ENCODE measurements at regions not wholly inside any gene's neighbourhood (a gene's known extent, or its start where the extent isn't known, plus 50 kb on each side); places are given as distances from the start of the nearest gene placed in this dataset.
A peak's percentile ranks its signal among the peaks of the same experiment; 100 is the strongest.

- H3K4me3 ChIP-seq (ENCODE audit: control insufficient read depth in 1 of 2, extremely low read depth in 1 of 2, low read length in 1 of 2): no peak overlapping the region
- no peaks in the 10 kb centered on the region for H3K36me3 Mint-ChIP-seq
- H3K4me1 ChIP-seq (ENCODE audit: control insufficient read depth in 1 of 2, extremely low read depth in 1 of 2, insufficient read depth in 2 of 2, low read length in 2 of 2): no peaks in the 10 kb centered on the region
- peaks cover 0 to 17% (median 4%) of the 10 kb centered on the region in 3 donors for H3K9me3 Mint-ChIP-seq
- DNase-seq (peak in 17 of 35 experiments; percentile 1 to 57 (median 7)), ATAC-seq (replicated peaks in 1 of 4) (peak in 3 of 4 experiments; percentile 47 to 58 (median 50))
- peaks cover 0 to 3% of the 10 kb centered on the region in 2 experiments for H3K27me3 ChIP-seq (replicated peaks in 1 of 2; ENCODE audit: control insufficient read depth in 2 of 2, extremely low read depth in 1 of 2, insufficient read depth in 2 of 2, low read length in 1 of 2)
- no peak overlapping the region for H3K27ac ChIP-seq (ENCODE audit: low read length)
- 69% methylated on average over 3 of the region's 4 CpGs for WGBS (ENCODE audit: insufficient coverage)
- H3K27me3 Mint-ChIP-seq: peaks cover 24 to 29% of the 10 kb centered on the region in 2 donors
- no peak overlapping the region for H3K27ac Mint-ChIP-seq
- peaks cover 3% of the 10 kb centered on the region for H3K9me3 ChIP-seq
- no peaks in the 10 kb centered on the region for H3K36me3 ChIP-seq (ENCODE audit: control insufficient read depth in 2 of 2, extremely low read depth in 1 of 2, insufficient read depth in 1 of 2, low read length in 1 of 2)
- H3K4me3 Mint-ChIP-seq: no peak overlapping the region
- H3K4me1 Mint-ChIP-seq: no peaks in the 10 kb centered on the region
- CTCF ChIA-PET: interaction anchor here in 1 of 2 donors (2.1 kb wide), 1 partner anchor 277 kb away, joined by 11 read pairs; no protein-coding TSS in a partner anchor
- POLR2A ChIA-PET: no interaction called here
Observed at GRCh38 chr16:56041556-56042140, 149.6 kb upstream of the GNAO1 start.

DNA sequence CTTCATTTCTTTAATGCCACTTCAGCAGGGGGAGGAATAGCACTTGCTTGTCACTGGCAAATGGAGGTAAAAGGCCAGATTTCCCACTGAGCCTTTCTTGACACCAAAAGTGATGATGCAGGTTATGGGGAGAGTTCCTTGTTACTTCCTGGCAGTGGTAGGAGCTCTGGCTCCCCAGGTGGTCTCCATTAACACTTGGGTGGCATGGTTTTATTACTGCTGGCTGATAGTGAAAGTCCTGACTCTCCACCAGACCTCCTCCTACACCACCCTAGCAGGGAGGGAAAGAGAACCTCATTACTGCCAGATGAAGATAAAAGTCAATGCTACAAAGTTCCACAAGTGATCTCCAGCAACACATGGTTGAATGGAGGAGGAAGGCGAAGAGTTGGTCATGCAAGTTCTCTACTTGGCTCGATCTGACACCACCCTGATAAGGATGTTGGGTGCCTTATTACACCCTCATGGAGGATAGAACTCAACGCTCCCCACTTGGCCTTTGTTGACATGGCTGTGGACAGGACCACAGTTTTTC is 152.7 kb upstream of the GNAO1 start:
- H3K27me3 Mint-ChIP-seq: peaks cover 22 to 26% of the 10 kb centered on the region in 2 donors
- H3K4me3 ChIP-seq (ENCODE audit: control insufficient read depth in 1 of 2, extremely low read depth in 1 of 2, low read length in 1 of 2): no peak overlapping the region
- no peaks in the 10 kb centered on the region for H3K4me1 ChIP-seq (ENCODE audit: control insufficient read depth in 1 of 2, extremely low read depth in 1 of 2, insufficient read depth in 2 of 2, low read length in 2 of 2)
- H3K27ac ChIP-seq (ENCODE audit: low read length): no peak overlapping the region
- H3K4me3 Mint-ChIP-seq: no peak overlapping the region
- H3K4me1 Mint-ChIP-seq: no peaks in the 10 kb centered on the region
- no peak for ATAC-seq (replicated peaks in 1 of 4)
- 0% methylated on average over 1 of the region's 3 CpGs for WGBS (ENCODE audit: insufficient coverage)
- H3K36me3 Mint-ChIP-seq: no peaks in the 10 kb centered on the region
- H3K27ac Mint-ChIP-seq: no peak overlapping the region
- DNase-seq: no peak
- H3K9me3 ChIP-seq: peaks cover 3% of the 10 kb centered on the region
- peaks cover 4 to 21% (median 9%) of the 10 kb centered on the region in 3 donors for H3K9me3 Mint-ChIP-seq
- H3K27me3 ChIP-seq (replicated peaks in 1 of 2; ENCODE audit: control insufficient read depth in 2 of 2, extremely low read depth in 1 of 2, insufficient read depth in 2 of 2, low read length in 1 of 2): peaks cover 0 to 3% of the 10 kb centered on the region in 2 experiments
- CTCF ChIA-PET: no interaction called here
- H3K36me3 ChIP-seq (ENCODE audit: control insufficient read depth in 2 of 2, extremely low read depth in 1 of 2, insufficient read depth in 1 of 2, low read length in 1 of 2): no peaks in the 10 kb centered on the region
- POLR2A ChIA-PET: interaction anchor here in 1 of 2 donors (0.6 kb wide), 1 partner anchor 48 kb away, joined by 3 read pairs; no protein-coding TSS in a partner anchor

DNA sequence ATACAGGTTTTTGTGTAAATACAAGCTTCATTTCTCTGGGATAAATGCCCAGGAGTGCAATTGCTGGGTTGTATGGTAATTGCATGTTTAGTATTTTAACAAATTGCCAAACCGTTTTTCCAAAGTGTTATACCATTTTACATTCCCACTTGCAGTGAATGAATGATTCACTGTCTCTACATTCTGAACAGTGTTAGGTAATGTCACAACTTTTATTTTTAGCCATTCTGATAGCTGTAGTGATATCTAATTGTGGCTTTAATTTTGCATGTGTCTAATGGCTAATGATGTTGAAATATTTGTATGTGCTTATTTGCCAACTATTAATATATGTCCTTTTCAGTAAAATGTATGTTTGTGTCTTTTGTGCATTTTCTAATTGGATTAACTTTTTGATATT is 156.9 kb upstream of the CES5A start:
- H3K9me3 ChIP-seq: peaks cover 3% of the 10 kb centered on the region
- H3K36me3 ChIP-seq (ENCODE audit: control insufficient read depth in 2 of 2, extremely low read depth in 1 of 2, insufficient read depth in 1 of 2, low read length in 1 of 2): no peaks in the 10 kb centered on the region
- no peaks in the 10 kb centered on the region for H3K27me3 ChIP-seq (replicated peaks in 1 of 2; ENCODE audit: control insufficient read depth in 2 of 2, extremely low read depth in 1 of 2, insufficient read depth in 2 of 2, low read length in 1 of 2)
- no peaks in the 10 kb centered on the region for H3K4me1 Mint-ChIP-seq
- H3K27ac ChIP-seq (ENCODE audit: low read length): no peak overlapping the region
- H3K4me1 ChIP-seq (ENCODE audit: control insufficient read depth in 1 of 2, extremely low read depth in 1 of 2, insufficient read depth in 2 of 2, low read length in 2 of 2): no peaks in the 10 kb centered on the region
- peaks cover 12 to 26% of the 10 kb centered on the region in 2 donors for H3K27me3 Mint-ChIP-seq
- ATAC-seq (replicated peaks in 1 of 4) (no peak), DNase-seq (no peak)
- ChIA-PET POLR2A (no interaction called here), CTCF (no interaction called here)
- H3K4me3 ChIP-seq (ENCODE audit: control insufficient read depth in 1 of 2, extremely low read depth in 1 of 2, low read length in 1 of 2): no peak overlapping the region
- no peaks in the 10 kb centered on the region for H3K36me3 Mint-ChIP-seq
- peaks cover 4 to 9% (median 8%) of the 10 kb centered on the region in 3 donors for H3K9me3 Mint-ChIP-seq
- no CpG with 5 or more reads among the region's 1 CpG for WGBS (ENCODE audit: insufficient coverage)
- no peak overlapping the region for H3K27ac Mint-ChIP-seq
- no peak overlapping the region for H3K4me3 Mint-ChIP-seq

DNA sequence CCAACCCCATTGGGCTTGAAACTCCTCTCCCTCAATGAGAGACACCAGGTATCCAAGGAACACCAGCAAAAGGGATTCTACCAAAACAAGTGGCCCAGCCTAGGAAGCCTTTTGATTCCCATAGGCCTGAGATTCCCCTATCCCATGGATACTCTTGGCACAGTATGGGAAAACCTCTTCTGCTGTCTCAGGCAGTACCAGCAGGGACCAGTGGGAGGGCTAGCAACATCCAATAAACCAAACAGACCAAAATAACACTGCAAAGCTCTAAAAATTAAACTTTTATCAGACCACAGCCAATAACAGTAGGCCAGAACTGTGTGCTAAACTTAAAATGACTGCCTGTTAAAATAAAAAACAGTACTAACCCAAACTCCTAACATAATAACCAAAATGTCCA is 153.9 kb upstream of the CES5A start:
- no peaks in the 10 kb centered on the region for H3K4me1 Mint-ChIP-seq
- H3K27ac Mint-ChIP-seq: no peak overlapping the region
- H3K36me3 ChIP-seq (ENCODE audit: control insufficient read depth in 2 of 2, extremely low read depth in 1 of 2, insufficient read depth in 1 of 2, low read length in 1 of 2): no peaks in the 10 kb centered on the region
- no peaks in the 10 kb centered on the region for H3K9me3 ChIP-seq
- H3K4me3 ChIP-seq (ENCODE audit: control insufficient read depth in 1 of 2, extremely low read depth in 1 of 2, low read length in 1 of 2): no peak overlapping the region
- no peak overlapping the region for H3K4me3 Mint-ChIP-seq
- DNase-seq (no peak), ATAC-seq (replicated peaks in 1 of 4) (no peak)
- H3K27me3 ChIP-seq (replicated peaks in 1 of 2; ENCODE audit: control insufficient read depth in 2 of 2, extremely low read depth in 1 of 2, insufficient read depth in 2 of 2, low read length in 1 of 2): no peaks in the 10 kb centered on the region
- ChIA-PET CTCF (no interaction called here), POLR2A (no interaction called here)
- no peak overlapping the region for H3K27ac ChIP-seq (ENCODE audit: low read length)
- H3K27me3 Mint-ChIP-seq: peaks cover 12 to 21% of the 10 kb centered on the region in 2 donors
- H3K36me3 Mint-ChIP-seq: no peaks in the 10 kb centered on the region
- H3K4me1 ChIP-seq (ENCODE audit: control insufficient read depth in 1 of 2, extremely low read depth in 1 of 2, insufficient read depth in 2 of 2, low read length in 2 of 2): no peaks in the 10 kb centered on the region
- no peaks in the 10 kb centered on the region for H3K9me3 Mint-ChIP-seq

- ATAC-seq (replicated peaks in 1 of 4) (no peak), DNase-seq (no peak)
- Histone ChIP-seq H3K27me3 (replicated peaks in 1 of 2; ENCODE audit: control insufficient read depth in 2 of 2, extremely low read depth in 1 of 2, insufficient read depth in 2 of 2, low read length in 1 of 2) (no peaks in the 10 kb centered on the region), H3K36me3 (ENCODE audit: control insufficient read depth in 2 of 2, extremely low read depth in 1 of 2, insufficient read depth in 1 of 2, low read length in 1 of 2) (no peaks in the 10 kb centered on the region), H3K9me3 (no peaks in the 10 kb centered on the region), H3K27ac (ENCODE audit: low read length) (no peak overlapping the region), H3K4me3 (ENCODE audit: control insufficient read depth in 1 of 2, extremely low read depth in 1 of 2, low read length in 1 of 2) (no peak overlapping the region), H3K4me1 (ENCODE audit: control insufficient read depth in 1 of 2, extremely low read depth in 1 of 2, insufficient read depth in 2 of 2, low read length in 2 of 2) (no peaks in the 10 kb centered on the region)
- H3K4me1 Mint-ChIP-seq: no peaks in the 10 kb centered on the region
- H3K27me3 Mint-ChIP-seq: peaks cover 4% of the 10 kb centered on the region in 2 donors
- no peaks in the 10 kb centered on the region for H3K36me3 Mint-ChIP-seq
- POLR2A ChIA-PET: no interaction called here
- CTCF ChIA-PET: no interaction called here
- WGBS (ENCODE audit: insufficient coverage): no CpG with 5 or more reads among the region's 2 CpGs
- H3K4me3 Mint-ChIP-seq: no peak overlapping the region
- no peak overlapping the region for H3K27ac Mint-ChIP-seq
- H3K9me3 Mint-ChIP-seq: no peaks in the 10 kb centered on the region
Observed at GRCh38 chr16:56022818-56023217, 147.6 kb upstream of the CES5A start.

DNA sequence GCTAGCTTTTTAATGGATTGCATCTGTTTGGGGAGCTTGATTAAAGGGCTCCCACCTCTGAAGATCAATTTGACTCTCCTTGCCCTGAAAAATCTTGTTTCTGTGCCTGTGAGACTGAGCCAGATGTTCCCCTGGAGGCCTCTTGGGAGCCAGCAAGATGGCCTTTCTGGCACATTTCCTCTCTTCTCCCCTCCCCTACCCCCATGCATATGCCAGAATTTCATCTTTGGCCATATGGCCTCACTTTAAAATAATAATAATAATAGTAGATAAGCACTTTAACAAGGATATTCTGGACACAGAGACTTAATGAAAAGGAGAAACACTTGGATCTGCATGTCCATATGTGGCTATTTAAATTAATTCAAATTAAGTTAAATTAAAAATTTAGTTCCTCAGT is 144.1 kb upstream of the CES5A start:
- ChIA-PET CTCF (no interaction called here), POLR2A (no interaction called here)
- ATAC-seq (replicated peaks in 1 of 4) (no peak), DNase-seq (no peak)
- H3K4me1 ChIP-seq (ENCODE audit: control insufficient read depth in 1 of 2, extremely low read depth in 1 of 2, insufficient read depth in 2 of 2, low read length in 2 of 2): no peaks in the 10 kb centered on the region
- H3K9me3 Mint-ChIP-seq: peaks cover 0 to 3% (median 0%) of the 10 kb centered on the region in 3 donors
- no peak overlapping the region for H3K27ac Mint-ChIP-seq
- no peak overlapping the region for H3K4me3 Mint-ChIP-seq
- peaks cover 0 to 9% of the 10 kb centered on the region in 2 experiments for H3K27me3 ChIP-seq (replicated peaks in 1 of 2; ENCODE audit: control insufficient read depth in 2 of 2, extremely low read depth in 1 of 2, insufficient read depth in 2 of 2, low read length in 1 of 2)
- H3K27me3 Mint-ChIP-seq: peaks cover 11 to 17% of the 10 kb centered on the region in 2 donors
- no peak overlapping the region for H3K27ac ChIP-seq (ENCODE audit: low read length)
- no peaks in the 10 kb centered on the region for H3K36me3 ChIP-seq (ENCODE audit: control insufficient read depth in 2 of 2, extremely low read depth in 1 of 2, insufficient read depth in 1 of 2, low read length in 1 of 2)
- no peaks in the 10 kb centered on the region for H3K36me3 Mint-ChIP-seq
- no peaks in the 10 kb centered on the region for H3K4me1 Mint-ChIP-seq
- H3K9me3 ChIP-seq: no peaks in the 10 kb centered on the region
- H3K4me3 ChIP-seq (ENCODE audit: control insufficient read depth in 1 of 2, extremely low read depth in 1 of 2, low read length in 1 of 2): no peak overlapping the region
